SIG-M5 (cell line): ENCODE measurements at regions not wholly inside any gene's neighbourhood (a gene's known extent, or its start where the extent isn't known, plus 50 kb on each side); places are given as distances from the start of the nearest gene placed in this dataset.

Experiments
- DNase-seq: peaks from one replicate; lab custom pipeline; 2025; lab: John Stamatoyannopoulos, UW

DNA sequence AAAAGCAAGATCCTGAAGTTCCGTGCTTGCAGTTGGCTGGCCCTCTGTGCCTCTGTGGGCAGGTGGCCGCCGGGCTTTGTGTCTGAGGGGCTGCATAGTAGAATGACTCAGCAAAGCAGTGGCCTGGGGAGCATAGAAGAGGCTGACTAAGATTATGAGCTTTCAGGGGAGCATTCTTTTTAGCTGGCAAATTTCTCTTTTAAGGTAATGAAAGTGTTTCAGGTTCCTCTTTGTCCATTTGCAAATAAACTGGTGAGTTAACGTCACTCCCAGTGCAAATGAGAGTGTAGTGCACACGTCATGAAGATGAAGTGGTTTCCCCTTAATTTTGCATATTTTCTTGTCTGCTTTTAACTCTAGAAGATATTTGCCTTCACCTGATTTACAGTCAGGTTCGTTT lies 98.6 kb downstream of the BCL2L11 start:
- DNase-seq: peak; percentile 43

GRCh38 chr2:111219734-111220505 lies 99.2 kb downstream of the BCL2L11 start:
- DNase-seq: no peak

DNA sequence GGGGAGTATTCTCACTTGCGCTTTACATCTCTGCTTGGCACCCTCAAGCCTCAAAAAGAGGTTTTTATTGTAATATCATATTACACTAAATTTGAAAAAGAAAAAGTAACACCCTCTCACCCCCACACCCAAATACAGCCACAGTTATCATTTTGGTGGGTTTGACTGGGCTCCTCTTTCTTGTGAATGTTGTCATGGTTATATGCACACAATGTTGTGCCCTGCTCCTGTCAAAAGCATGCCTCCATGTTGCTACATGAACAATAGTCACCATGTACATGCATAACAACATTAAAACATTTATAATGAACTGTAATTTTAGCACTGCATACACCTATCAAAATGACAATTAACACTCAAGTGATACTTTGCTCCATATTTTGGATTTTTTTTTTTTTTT lies 100.2 kb downstream of the BCL2L11 start:
- no peak for DNase-seq

GRCh38 chr2:111221701-111222100 lies 101.0 kb downstream of the BCL2L11 start:
- no peak for DNase-seq

DNA sequence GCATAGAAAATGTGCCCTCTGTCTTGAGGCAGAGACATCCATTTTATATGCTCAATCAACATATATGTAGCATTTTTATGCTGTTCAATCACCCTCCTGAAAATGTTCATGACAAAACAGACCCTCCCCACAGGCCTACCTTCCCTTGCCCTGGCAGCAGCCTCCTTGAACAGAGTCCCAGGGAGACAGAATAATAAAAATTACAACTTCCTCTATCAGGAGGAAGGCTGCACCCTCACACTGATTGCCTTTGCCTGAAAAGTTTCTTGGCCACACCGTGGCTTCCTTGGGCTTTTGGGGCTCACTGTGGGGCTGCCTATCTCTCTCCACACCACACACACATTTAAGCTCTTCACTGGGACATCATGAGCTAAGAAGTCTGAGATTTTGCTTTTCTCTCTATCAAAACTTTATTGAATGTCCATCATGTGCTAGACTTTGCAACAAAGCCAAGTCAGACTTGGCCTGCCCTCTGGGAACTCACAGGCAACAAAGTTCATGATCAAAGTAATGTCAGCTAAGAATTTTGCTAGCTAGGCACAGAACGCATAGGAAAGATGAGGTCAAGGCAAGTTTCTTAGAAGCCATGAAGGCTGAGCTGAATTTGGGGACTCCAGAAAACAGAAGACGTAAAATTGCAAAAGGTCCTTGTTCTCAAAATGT lies 101.6 kb downstream of the BCL2L11 start:
- no peak for DNase-seq

GRCh38 chr2:111225856-111226255 lies 105.1 kb downstream of the BCL2L11 start:
- DNase-seq: no peak

GRCh38 chr2:111226876-111227700 lies 106.4 kb downstream of the BCL2L11 start:
- no peak for DNase-seq

DNA sequence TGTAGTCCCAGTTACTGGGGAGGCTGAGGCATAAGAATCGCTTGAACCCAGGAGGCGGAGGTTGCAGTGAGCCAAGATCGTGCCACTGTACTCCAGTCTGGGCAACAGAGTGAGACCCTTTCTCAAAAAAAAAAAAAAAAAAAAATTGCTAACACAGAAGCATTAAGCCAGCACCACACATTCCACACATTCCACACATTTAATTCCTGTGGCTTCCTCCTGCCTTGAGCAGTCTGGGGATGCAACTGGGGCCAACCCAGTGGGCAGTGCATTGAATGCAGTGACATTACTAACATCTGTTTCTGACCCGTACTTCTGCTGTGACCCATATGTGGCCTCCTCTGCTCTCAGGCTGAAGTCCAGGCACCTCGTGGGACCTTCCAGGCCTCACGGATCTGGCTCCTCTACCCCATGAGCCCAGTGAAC lies 107.0 kb downstream of the BCL2L11 start:
- no peak for DNase-seq

DNA sequence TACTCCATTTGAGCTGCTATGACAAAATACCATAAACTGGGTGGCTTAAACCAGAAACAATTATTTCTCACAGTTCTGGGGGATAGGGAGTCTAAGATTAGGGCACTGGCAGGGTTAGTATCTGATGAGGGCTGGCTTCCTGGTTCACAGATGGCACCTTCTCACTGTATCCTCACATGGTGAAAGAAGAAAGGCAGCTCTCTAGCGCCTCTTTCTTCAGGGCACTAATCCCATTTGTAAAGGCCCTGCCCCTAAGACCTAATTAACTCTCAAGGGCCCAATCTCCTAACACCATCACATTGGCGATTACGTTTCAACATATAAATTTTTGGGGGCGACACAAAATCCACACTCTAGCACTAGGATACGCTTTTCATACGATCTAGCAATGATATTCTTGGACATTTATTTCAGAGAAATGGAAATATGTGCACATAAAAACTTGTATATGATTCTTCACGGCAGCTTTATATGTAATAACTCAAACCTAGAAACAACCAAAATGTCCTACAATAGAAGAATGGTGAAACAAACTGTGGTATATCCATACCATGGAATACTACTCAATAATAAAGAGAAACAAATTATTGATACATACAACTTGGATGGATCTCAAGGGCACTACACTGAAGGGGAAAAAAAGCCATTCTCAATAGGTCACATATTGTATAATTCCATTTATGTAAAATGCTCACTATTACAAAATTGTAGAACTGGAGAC lies 111.0 kb downstream of the BCL2L11 start:
- DNase-seq: no peak

DNA sequence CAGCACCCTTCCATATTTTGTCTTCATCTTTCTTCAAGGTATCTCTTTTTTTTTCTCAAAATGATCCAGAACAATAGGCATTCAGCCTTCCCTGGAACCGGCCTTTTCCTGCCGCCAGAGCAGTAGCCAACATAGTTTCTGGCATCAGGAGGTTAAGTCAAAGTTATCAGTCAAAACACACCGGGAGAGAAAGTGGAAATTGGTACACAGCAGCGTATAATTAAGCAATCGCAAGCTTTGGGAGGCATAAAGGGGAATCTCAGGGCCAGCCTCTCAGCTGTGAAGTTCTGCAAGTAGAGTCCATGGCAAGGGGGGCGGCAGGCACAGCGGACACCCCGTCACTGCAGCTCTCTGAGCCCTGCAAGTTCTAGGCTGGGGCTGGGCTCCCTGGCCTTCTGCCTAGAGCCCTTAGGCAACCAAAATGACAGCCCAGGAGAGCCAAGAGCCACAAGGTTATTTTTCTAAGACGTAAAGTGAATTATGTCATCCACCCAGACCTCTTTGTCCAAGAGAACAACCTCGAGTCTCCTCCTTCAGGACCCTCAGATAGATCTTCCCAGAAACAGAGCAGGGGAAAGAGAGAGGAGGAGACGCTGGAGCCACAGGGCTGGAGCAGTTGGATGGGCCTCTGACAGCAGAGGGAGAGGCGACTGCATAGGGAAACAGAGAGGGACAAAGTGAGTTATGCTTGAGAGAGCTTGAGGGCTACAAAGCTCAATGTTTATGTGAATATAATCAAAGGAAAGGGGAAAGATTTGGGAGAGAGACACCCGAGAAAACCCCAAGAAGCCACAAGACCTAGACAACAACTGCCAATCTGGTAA lies 114.7 kb downstream of the BCL2L11 start:
- no peak for DNase-seq

GRCh38 chr2:111236025-111236424 lies 115.3 kb downstream of the BCL2L11 start:
- DNase-seq: no peak

DNA sequence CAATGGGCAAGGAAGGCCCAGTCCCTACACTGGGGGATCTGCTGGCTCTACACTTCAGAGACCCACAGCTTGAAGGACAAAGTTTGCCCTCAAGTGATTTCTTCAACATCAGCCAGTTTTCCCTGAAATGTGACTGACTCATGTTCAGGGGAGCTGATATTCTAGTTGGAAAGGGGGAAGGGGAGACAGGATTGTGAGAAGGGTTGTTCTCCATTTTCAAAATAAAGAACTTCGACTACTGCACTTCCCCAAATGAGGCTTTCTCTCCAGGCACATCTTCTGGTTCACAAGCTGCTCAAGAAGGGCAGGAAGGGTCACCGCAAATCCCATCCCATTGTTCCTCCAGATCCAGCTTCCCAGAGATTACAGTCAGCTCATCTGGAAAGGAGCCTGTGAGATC lies 117.6 kb downstream of the BCL2L11 start:
- DNase-seq: no peak

DNA sequence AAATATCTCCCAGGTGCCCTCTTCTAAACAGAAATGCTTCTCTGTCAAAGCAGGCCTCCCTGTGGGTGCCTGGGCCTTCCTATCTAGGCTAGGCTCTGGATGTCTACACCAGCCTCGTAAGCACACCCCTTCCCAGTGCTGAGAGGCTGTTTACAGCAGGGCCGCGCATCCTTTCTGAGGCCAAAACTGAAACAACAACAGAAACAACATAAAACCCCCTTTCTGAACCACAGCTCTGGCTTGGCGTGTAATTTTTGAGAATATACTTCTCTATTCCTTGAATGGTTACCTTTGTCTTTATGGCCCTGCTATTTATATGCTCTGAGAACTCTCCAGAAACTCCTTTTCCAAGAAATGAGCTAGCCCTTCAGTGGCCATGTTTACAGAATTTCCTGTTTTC lies 118.4 kb downstream of the BCL2L11 start:
- no peak for DNase-seq

DNA sequence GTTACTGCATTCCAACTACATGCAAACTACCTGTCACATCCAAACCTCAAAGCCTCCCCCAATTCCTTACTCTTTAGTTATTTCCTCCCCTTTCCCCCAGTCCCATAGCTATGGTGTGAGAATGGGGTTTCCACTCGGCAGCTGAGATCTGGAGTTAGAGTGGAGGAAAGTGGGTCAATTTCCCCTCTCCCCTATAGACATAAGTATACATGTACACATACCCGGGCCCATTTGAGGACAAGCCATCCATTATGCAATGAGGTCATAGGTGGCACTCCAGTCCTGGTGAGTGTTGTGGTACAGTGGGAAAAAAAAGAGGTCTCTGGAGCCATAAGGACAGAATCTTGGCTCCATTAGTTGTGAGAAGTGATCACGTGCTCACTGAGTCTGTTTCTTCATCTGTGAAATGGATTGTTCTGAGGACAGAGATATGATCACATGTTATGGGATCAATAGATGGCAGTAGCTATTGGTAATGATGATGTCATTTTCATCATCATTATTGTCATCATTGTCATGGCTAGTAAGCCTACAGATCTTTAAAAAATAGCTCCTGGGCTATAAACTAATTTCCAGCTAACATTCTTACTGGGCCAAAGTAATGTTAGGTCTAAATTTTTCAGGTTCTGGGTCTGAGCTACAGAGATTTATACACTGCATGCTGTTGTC lies 119.0 kb downstream of the BCL2L11 start:
- no peak for DNase-seq

DNA sequence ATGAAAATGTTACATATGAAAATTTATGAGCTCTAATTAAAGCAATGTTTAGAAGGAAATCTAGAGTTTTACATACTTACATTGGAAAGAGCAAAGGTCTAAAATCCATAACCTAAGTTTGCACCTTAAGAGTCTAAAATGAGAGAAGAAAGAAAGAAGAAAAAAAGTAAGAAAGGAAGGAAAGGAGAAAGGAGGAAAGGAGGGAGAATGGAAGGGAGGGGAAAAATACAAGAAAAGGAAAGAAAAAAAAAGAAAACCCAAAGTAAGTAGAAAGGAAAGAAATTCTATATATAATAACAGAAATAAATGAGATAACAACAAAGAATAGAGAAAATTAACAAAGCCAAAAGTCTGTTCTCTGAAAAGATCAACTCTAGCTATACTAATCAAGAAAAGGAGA lies 122.6 kb downstream of the BCL2L11 start:
- DNase-seq: no peak

- DNase-seq: no peak
These were observed 124.2 kb downstream of the BCL2L11 start for GRCh38 chr2:111244864-111245263.

DNA sequence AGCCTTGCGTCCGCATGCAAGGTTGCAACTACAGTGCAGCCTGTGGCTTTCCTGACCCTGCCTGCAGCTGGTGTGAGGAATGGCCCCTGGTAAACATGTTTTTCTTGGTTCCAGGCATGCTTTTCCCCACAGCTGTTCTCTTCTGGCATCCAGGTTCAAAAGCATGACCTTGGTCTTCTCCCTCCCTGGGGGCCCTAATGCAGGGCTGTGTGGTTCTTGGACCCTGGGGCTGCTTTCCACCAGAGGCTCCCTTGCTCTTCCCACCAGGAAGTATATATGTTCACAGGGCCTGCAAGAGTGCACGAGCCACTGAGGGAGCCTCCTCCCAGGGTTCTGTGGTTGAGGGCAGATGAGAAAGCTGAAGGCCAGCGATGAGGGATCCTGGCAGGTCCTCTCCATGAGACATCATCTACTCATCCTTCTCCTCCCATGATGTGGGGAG lies 125.9 kb downstream of the BCL2L11 start:
- DNase-seq: no peak

GRCh38 chr2:111247491-111247890 lies 126.8 kb downstream of the BCL2L11 start:
- DNase-seq: no peak

- no peak for DNase-seq
These were observed 129.1 kb downstream of the BCL2L11 start for GRCh38 chr2:111249806-111250205.

- DNase-seq: no peak
These were observed 129.8 kb downstream of the BCL2L11 start for GRCh38 chr2:111250448-111251030.
